K562 (cell line): ENCODE measurements at regions not wholly inside any gene's neighbourhood (a gene's known extent, or its start where the extent isn't known, plus 50 kb on each side); places are given as distances from the start of the nearest gene placed in this dataset.

Source experiments
- ATAC-seq: fragments of 200-7000 bp; cut with Tn5 transposase; 3 replicates; pipeline ENCODE4 v1.9.1; 2020; ENCODE audit warnings: moderate library complexity
- BruUV-seq: library from RNA; stranded (reverse); fragments of 400-500 nt; replicated peaks from 2 replicates; lab custom pipeline; 2021; lab: Mats Ljungman, UMichigan
- CTCF ChIA-PET: fragments of 300-600 bp; formaldehyde crosslinking; extraction: SDS; loops from one replicate; lab custom pipeline; 2021; ENCODE audit warnings: low intra/inter-chr PET ratio; lab: Yijun Ruan, JAX
- POLR2A ChIA-PET: fragments of 300-600, 350-650 bp; sonication (Branson Sonifier 250); formaldehyde crosslinking; extraction: SDS; loops from one replicate; lab custom pipeline; 2021; ENCODE audit warnings: antibody characterized with exemption, inconsistent platforms; lab: Yijun Ruan, JAX
- DNase-seq, 4 experiments: peaks; one replicate each; pipeline versions ENCODE4 v3.0.0 to v3.0.0-alpha.2; 2011 to 2018; ENCODE audit warnings: low spot score in 3 of 4, mixed read lengths in 3 of 4; ENCODE audit errors: extremely low read depth in 1 of 4
- FAIRE-seq: peaks from 2 replicates; lab custom pipeline; 2011; peaks lifted over from hg19 to GRCh38; lab: Jason Lieb, UNC
- H2AFZ ChIP-seq: 2 replicates; pipeline ENCODE4 v1.6.0; 2011; ENCODE audit warnings: low read depth, low read length, control low read depth, inconsistent platforms
- H3K27ac ChIP-seq: fragments of 200-600 bp; 3 replicates; pipeline ENCODE4 v1.8.0; 2011; ENCODE audit warnings: low read depth, mild to moderate bottlenecking, control low read depth, inconsistent platforms, low read length, moderate library complexity, mixed read lengths; ENCODE audit errors: extremely low read depth
- H3K27me3 ChIP-seq, 2 experiments: fragments of 300-600 bp in 1 of 2; 2 replicates in 1 of 2; 3 replicates in 1 of 2; pipeline versions ENCODE4 v1.6.0 to v1.8.0; 2011; ENCODE audit warnings: inconsistent platforms in 2 of 2, low read length in 2 of 2, mild to moderate bottlenecking in 1 of 2, mixed read lengths in 1 of 2, moderate library complexity in 1 of 2; ENCODE audit not compliant: control insufficient read depth in 2 of 2, insufficient read depth in 2 of 2
- H3K36me3 ChIP-seq: fragments of 300-600 bp; 3 replicates; pipeline ENCODE4 v1.8.0; 2011; ENCODE audit warnings: mild to moderate bottlenecking, low read length, inconsistent platforms; ENCODE audit not compliant: control insufficient read depth, insufficient read depth
- H3K4me1 ChIP-seq, 2 experiments: fragments of 200-600 bp in 1 of 2; replicated peaks in 1 of 2; 2 replicates in 1 of 2; 3 replicates in 1 of 2; pipeline versions ENCODE4 v1.5.1 to v1.8.0; 2011; ENCODE audit warnings: inconsistent platforms in 2 of 2, low read length in 2 of 2, mild to moderate bottlenecking in 1 of 2, mixed read lengths in 1 of 2, moderate library complexity in 1 of 2; ENCODE audit not compliant: control insufficient read depth in 2 of 2, insufficient read depth in 2 of 2
- H3K4me2 ChIP-seq: 2 replicates; pipeline ENCODE4 v1.6.1; 2011; ENCODE audit warnings: low read length, control low read depth, inconsistent platforms, mixed read lengths; ENCODE audit not compliant: insufficient read depth
- H3K4me3 ChIP-seq: fragments of 200-600 bp; sonication (generic), shearing (Covaris generic); 2 replicates; pipeline ENCODE4 v1.5.1; 2016; ENCODE audit warnings: control low read depth, inconsistent platforms
- H3K79me2 ChIP-seq: fragments of 200-600 bp; 3 replicates; pipeline ENCODE4 v1.8.0; 2011; ENCODE audit warnings: low read length, inconsistent platforms; ENCODE audit not compliant: control insufficient read depth, insufficient read depth
- H3K9ac ChIP-seq, 2 experiments: 2 replicates each; pipeline versions ENCODE4 v1.6.0 to v1.6.1; 2011; ENCODE audit warnings: low read depth in 2 of 2, low read length in 2 of 2, control low read depth in 1 of 2, inconsistent platforms in 1 of 2, mild to moderate bottlenecking in 1 of 2, mixed read lengths in 1 of 2; ENCODE audit not compliant: insufficient read depth in 1 of 2
- H3K9me1 ChIP-seq: one replicate; pipeline ENCODE4 v1.6.0; 2011; ENCODE audit warnings: inconsistent platforms, mild to moderate bottlenecking, low read length, moderate library complexity; ENCODE audit not compliant: control insufficient read depth, insufficient read depth
- H3K9me3 ChIP-seq: replicated peaks from 2 replicates; pipeline ENCODE4 v1.5.1; 2011; ENCODE audit warnings: low read depth, low read length, inconsistent platforms; ENCODE audit not compliant: control insufficient read depth, insufficient read depth
- H4K20me1 ChIP-seq: replicated peaks from 2 replicates; pipeline ENCODE4 v1.6.1; 2011; ENCODE audit warnings: low read length, inconsistent platforms, mixed read lengths; ENCODE audit not compliant: control insufficient read depth, insufficient read depth
- JUNB ChIP-seq: fragments of 450-650 bp; formaldehyde crosslinking; conservative IDR thresholded peaks from 2 replicates; pipeline ENCODE4 v1.4.0; 2020; ENCODE audit warnings: mild to moderate bottlenecking
- RB1 ChIP-seq: fragments of 450-650 bp; IDR thresholded peaks from 2 replicates; pipeline ENCODE4 v1.6.1; 2017; ENCODE audit warnings: low read depth, mild to moderate bottlenecking
- RCOR1 ChIP-seq, 2 experiments: IDR thresholded peaks; 2 replicates each; pipeline ENCODE4 v1.6.1; 2012; ENCODE audit warnings: low read depth in 2 of 2, low read length in 2 of 2, borderline replicate concordance in 1 of 2, improper control_type of control experiment in 1 of 2
- TAF9B ChIP-seq: fragments of 450-650 bp; IDR thresholded peaks from 2 replicates; pipeline ENCODE4 v1.6.1; 2018; ENCODE audit warnings: mild to moderate bottlenecking; ENCODE audit not compliant: partially characterized antibody
- ZNF644 ChIP-seq: fragments of 200-800 bp; sonication (Bioruptor generic); IDR thresholded peaks from 2 replicates; pipeline ENCODE4 v1.6.1; 2016; ENCODE audit warnings: low read depth, missing genetic modification characterization, missing compliant biosample characterization
- ZNF717 ChIP-seq: fragments of 250-450 bp; sonication (Bioruptor Pico); IDR thresholded peaks from 2 replicates; pipeline ENCODE4 v1.5.0; 2021
- WGBS: fragments of 100-300 bp; shearing (Covaris generic); methylation state at CpG from one replicate; pipeline ENCODE4 v1.1.6; 2016; ENCODE audit warnings: low coverage, mixed read lengths; ENCODE audit not compliant: insufficient coverage; ENCODE audit errors: missing lambda C conversion rate; 5-methylcytosine and 5-hydroxymethylcytosine counted together
- in situ Hi-C: fragments of 300-500 bp; cut with MboI; formaldehyde crosslinking; loops from 4 replicates; pipeline ENCODE4 v1.15.0; 2018; ENCODE audit warnings: inconsistent platforms, mixed read lengths
- intact Hi-C: fragments of 100-400 bp; cut with micrococcal nuclease; formaldehyde crosslinking; loops from 2 replicates; pipeline ENCODE4 v1.14.2; 2022
- TF ChIP-seq, protein P1 (sequence below): fragments of 250-450 bp; sonication (Bioruptor Pico); IDR thresholded peaks from 2 replicates; pipeline ENCODE4 v1.5.0; 2021; ENCODE audit warnings: mild to moderate bottlenecking, borderline replicate concordance
- TF ChIP-seq, protein P2 (sequence below): fragments of 250-450 bp; sonication (Bioruptor Pico); IDR thresholded peaks from 2 replicates; pipeline ENCODE4 v1.9.0; 2021; ENCODE audit warnings: mild to moderate bottlenecking, inconsistent platforms
- TF ChIP-seq, protein P3 (sequence below): fragments of 450-650 bp; IDR thresholded peaks from 2 replicates; pipeline ENCODE4 v1.6.1; 2016; ENCODE audit warnings: missing biosample characterization, missing genetic modification characterization

DNA sequence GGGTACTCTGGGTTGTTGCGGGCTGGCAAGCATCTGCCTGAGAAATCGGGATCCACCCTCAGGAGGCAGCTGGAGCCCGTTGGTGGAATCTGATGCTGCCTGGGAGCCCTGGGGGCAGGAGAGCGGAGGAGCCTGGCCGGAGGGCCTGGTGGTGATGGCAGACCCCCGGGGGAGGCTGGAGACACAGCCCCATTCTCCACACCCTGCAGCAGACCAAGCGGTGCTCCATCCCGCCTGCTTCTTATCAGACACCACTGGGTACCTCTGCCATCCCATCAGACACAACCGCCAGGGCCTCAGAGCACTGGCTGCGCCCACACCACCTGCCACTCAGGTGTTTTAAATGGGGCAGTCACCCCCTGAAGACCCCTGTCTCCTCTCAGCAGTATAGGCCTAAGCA lies 103.9 kb downstream of the RBFOX3 start:
- ChIA-PET CTCF (no interaction called here), POLR2A (no interaction called here)
- Histone ChIP-seq H3K9ac (no peak overlapping the region), H3K27me3 (peaks cover 16 to 88% of the 10 kb centered on the region in 2 experiments), H3K4me1 (no peaks in the 10 kb centered on the region; a peak in 2 of 5 replicates), H4K20me1 (0 out of 2 replicates have a peak, but pooled peaks cover 7% of the 10 kb centered on the region), H3K9me1 (no peaks in the 10 kb centered on the region), H3K4me2 (no peak overlapping the region), H3K79me2 (no peaks in the 10 kb centered on the region), H3K27ac (no peak overlapping the region), H3K9me3 (no peaks in the 10 kb centered on the region), H2AFZ (no peak overlapping the region), H3K4me3 (no peak overlapping the region), H3K36me3 (no peaks in the 10 kb centered on the region)
- no peak for FAIRE-seq
- WGBS = 1% methylated on average over 10 of the region's 10 CpGs
- TF ChIP-seq JUNB (CRISPR knock-in tag) (no peak), ZNF644 (tag) (no peak), RCOR1 (IDR thresholded peaks at IDR 0.05; ENCODE audit: borderline replicate concordance in 1 of 2, low read depth in 2 of 2, low read length in 2 of 2) (no peak), TAF9B (no peak), RB1 (no peak), ZNF717 (no peak)
- TF ChIP-seq, protein P1, sequence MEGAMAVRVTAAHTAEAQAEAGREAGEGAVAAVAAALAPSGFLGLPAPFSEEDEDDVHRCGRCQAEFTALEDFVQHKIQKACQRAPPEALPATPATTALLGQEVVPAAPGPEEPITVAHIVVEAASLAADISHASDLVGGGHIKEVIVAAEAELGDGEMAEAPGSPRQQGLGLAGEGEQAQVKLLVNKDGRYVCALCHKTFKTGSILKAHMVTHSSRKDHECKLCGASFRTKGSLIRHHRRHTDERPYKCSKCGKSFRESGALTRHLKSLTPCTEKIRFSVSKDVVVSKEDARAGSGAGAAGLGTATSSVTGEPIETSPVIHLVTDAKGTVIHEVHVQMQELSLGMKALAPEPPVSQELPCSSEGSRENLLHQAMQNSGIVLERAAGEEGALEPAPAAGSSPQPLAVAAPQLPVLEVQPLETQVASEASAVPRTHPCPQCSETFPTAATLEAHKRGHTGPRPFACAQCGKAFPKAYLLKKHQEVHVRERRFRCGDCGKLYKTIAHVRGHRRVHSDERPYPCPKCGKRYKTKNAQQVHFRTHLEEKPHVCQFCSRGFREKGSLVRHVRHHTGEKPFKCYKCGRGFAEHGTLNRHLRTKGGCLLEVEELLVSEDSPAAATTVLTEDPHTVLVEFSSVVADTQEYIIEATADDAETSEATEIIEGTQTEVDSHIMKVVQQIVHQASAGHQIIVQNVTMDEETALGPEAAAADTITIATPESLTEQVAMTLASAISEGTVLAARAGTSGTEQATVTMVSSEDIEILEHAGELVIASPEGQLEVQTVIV (CRISPR knock-in tag) = no peak
- TF ChIP-seq, protein P2, sequence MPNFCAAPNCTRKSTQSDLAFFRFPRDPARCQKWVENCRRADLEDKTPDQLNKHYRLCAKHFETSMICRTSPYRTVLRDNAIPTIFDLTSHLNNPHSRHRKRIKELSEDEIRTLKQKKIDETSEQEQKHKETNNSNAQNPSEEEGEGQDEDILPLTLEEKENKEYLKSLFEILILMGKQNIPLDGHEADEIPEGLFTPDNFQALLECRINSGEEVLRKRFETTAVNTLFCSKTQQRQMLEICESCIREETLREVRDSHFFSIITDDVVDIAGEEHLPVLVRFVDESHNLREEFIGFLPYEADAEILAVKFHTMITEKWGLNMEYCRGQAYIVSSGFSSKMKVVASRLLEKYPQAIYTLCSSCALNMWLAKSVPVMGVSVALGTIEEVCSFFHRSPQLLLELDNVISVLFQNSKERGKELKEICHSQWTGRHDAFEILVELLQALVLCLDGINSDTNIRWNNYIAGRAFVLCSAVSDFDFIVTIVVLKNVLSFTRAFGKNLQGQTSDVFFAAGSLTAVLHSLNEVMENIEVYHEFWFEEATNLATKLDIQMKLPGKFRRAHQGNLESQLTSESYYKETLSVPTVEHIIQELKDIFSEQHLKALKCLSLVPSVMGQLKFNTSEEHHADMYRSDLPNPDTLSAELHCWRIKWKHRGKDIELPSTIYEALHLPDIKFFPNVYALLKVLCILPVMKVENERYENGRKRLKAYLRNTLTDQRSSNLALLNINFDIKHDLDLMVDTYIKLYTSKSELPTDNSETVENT = no peak
- TF ChIP-seq, protein P3, sequence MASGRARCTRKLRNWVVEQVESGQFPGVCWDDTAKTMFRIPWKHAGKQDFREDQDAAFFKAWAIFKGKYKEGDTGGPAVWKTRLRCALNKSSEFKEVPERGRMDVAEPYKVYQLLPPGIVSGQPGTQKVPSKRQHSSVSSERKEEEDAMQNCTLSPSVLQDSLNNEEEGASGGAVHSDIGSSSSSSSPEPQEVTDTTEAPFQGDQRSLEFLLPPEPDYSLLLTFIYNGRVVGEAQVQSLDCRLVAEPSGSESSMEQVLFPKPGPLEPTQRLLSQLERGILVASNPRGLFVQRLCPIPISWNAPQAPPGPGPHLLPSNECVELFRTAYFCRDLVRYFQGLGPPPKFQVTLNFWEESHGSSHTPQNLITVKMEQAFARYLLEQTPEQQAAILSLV (tag) = no peak
- BruUV-seq = no TSS peak
- ATAC-seq = no peak
- in situ Hi-C loops (no loop called here), intact Hi-C loops (no loop called here)
- DNase-seq = no peak
